LNCAP (cell line): ENCODE measurements at regions not wholly inside any gene's neighbourhood (a gene's known extent, or its start where the extent isn't known, plus 50 kb on each side); places are given as distances from the start of the nearest gene placed in this dataset.

Experiments
- CTCF ChIP-seq: fragments of 450-650 bp; IDR thresholded peaks from 2 replicates; pipeline ENCODE4 v1.5.1; 2017; ENCODE audit warnings: mild to moderate bottlenecking

DNA sequence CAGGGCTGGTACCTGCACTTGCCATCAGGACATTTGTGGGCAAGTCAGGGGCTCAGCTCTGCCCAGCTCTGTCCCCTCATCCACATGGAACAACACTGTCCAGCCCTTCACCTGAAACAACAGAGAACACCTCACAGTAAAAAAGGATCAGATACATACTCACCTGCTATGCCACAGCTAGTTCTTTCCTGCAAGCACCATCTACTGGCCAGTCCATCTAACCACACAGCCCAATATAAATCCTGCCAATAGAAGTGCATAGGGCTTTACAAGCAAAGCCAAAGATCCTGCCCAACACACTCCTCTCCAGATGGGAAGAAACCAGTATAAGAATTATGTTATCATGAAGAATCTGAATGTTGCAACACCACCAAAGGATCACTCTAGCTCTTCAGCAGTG lies 52.2 kb upstream of the GALNT13 start:
- no peak for TF ChIP-seq CTCF
